DND-41 (cell line): ENCODE measurements at regions not wholly inside any gene's neighbourhood (a gene's known extent, or its start where the extent isn't known, plus 50 kb on each side); places are given as distances from the start of the nearest gene placed in this dataset.

ENCODE experiments used
- ATAC-seq: fragments of 200-7000 bp; cut with Tn5 transposase; 3 replicates; pipeline ENCODE4 v1.9.1; 2021; ENCODE audit warnings: low read depth; ENCODE audit not compliant: insufficient read depth
- DNase-seq: peaks from one replicate; pipeline ENCODE4 v3.0.0-alpha.2; 2020
- H2AFZ ChIP-seq: 2 replicates; pipeline ENCODE4 v1.6.0; 2012; ENCODE audit warnings: low read depth, low read length
- H3K27ac ChIP-seq: 2 replicates; pipeline ENCODE4 v1.5.1; 2012; ENCODE audit warnings: low read length, inconsistent platforms
- H3K27me3 ChIP-seq: fragments of 200-600 bp; sonication (generic); 2 replicates; pipeline ENCODE4 v1.6.0; 2012; ENCODE audit warnings: low read length, mild to moderate bottlenecking, inconsistent platforms; ENCODE audit not compliant: insufficient read depth, poor library complexity
- H3K36me3 ChIP-seq: 2 replicates; pipeline ENCODE4 v1.5.1; 2012; ENCODE audit warnings: low read length, inconsistent platforms; ENCODE audit not compliant: insufficient read depth
- H3K4me1 ChIP-seq: 2 replicates; pipeline ENCODE4 v1.5.1; 2012; ENCODE audit warnings: mild to moderate bottlenecking, low read length; ENCODE audit not compliant: insufficient read depth
- H3K4me2 ChIP-seq: 2 replicates; pipeline ENCODE4 v1.6.0; 2012; ENCODE audit warnings: mild to moderate bottlenecking, moderate library complexity, low read length, inconsistent platforms; ENCODE audit not compliant: insufficient read depth
- H3K4me3 ChIP-seq, 2 experiments: fragments of 200-600 bp in 1 of 2; shearing (Covaris generic) in 1 of 2; 2 replicates each; pipeline ENCODE4 v1.5.1; 2012 to 2016; ENCODE audit warnings: inconsistent platforms in 2 of 2, low read length in 2 of 2, mild to moderate bottlenecking in 2 of 2, low read depth in 1 of 2, moderate library complexity in 1 of 2
- H3K79me2 ChIP-seq: 2 replicates; pipeline ENCODE4 v1.6.0; 2012; ENCODE audit warnings: low read length, inconsistent platforms; ENCODE audit not compliant: insufficient read depth
- H3K9ac ChIP-seq: 2 replicates; pipeline ENCODE4 v1.6.0; 2012; ENCODE audit warnings: low read depth, mild to moderate bottlenecking, inconsistent platforms, low read length, moderate library complexity
- H3K9me3 ChIP-seq: 2 replicates; pipeline ENCODE4 v1.5.1; 2012; ENCODE audit warnings: low read length, moderate library complexity, mild to moderate bottlenecking, inconsistent platforms; ENCODE audit not compliant: insufficient read depth, severe bottlenecking
- H4K20me1 ChIP-seq: 2 replicates; pipeline ENCODE4 v1.6.0; 2012; ENCODE audit warnings: low read length; ENCODE audit not compliant: insufficient read depth
- EZH2 ChIP-seq: IDR thresholded peaks from 3 replicates; pipeline ENCODE4 v1.6.1; 2012; ENCODE audit warnings: borderline replicate concordance, low read depth, mild to moderate bottlenecking, moderate library complexity, low read length, inconsistent platforms; ENCODE audit not compliant: severe bottlenecking
- TF ChIP-seq, protein P1 (sequence below): IDR thresholded peaks from 2 replicates; pipeline ENCODE4 v1.5.1; 2012; ENCODE audit warnings: borderline replicate concordance, low read length, moderate library complexity, mild to moderate bottlenecking; ENCODE audit not compliant: poor library complexity, severe bottlenecking; ENCODE audit errors: extremely low read depth

DNA sequence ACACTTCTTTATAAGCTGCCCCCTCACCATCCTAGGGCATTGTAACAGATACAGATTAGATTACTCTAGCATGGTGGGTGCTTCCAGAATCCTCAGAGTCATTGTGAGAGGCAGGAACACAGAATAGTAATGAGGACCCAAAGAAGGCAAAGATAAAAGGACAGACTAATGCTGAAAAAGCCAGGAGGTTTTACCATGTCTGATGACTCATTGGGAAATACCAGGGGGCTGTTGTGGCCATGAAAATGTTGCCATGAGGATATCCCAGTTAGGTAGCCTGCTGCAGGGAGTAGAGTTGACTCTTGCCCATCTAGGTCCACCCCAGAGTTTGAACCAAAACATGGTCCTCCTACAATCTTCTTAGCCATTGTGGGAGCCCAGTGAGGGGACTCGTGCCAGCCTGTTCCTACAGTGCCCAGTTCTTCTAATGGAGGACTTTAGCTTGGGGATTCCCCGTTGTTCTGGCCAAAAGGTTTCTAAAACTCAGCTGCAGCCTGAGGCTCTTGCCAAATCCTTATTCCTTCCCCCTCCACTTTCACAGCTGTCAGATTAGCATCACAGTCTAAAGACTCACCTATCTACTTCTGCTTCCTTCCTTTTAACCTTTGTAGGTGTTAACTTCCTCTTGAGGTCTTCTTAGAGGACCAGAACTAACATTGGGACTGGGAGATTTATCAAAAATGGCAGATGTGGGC is 586.0 kb upstream of the AADAT start:
- no peak overlapping the region for H3K27ac ChIP-seq
- ATAC-seq (no peak), DNase-seq (no peak)
- no peaks in the 10 kb centered on the region for H3K4me1 ChIP-seq
- H4K20me1 ChIP-seq: no peaks in the 10 kb centered on the region
- no peaks in the 10 kb centered on the region for H3K36me3 ChIP-seq
- TF ChIP-seq EZH2: no peak
- TF ChIP-seq, protein P1, sequence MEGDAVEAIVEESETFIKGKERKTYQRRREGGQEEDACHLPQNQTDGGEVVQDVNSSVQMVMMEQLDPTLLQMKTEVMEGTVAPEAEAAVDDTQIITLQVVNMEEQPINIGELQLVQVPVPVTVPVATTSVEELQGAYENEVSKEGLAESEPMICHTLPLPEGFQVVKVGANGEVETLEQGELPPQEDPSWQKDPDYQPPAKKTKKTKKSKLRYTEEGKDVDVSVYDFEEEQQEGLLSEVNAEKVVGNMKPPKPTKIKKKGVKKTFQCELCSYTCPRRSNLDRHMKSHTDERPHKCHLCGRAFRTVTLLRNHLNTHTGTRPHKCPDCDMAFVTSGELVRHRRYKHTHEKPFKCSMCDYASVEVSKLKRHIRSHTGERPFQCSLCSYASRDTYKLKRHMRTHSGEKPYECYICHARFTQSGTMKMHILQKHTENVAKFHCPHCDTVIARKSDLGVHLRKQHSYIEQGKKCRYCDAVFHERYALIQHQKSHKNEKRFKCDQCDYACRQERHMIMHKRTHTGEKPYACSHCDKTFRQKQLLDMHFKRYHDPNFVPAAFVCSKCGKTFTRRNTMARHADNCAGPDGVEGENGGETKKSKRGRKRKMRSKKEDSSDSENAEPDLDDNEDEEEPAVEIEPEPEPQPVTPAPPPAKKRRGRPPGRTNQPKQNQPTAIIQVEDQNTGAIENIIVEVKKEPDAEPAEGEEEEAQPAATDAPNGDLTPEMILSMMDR: no peak
- no peak overlapping the region for H2AFZ ChIP-seq
- no peak overlapping the region for H3K9ac ChIP-seq
- H3K9me3 ChIP-seq: no peaks in the 10 kb centered on the region
- H3K27me3 ChIP-seq: no peaks in the 10 kb centered on the region
- no peak overlapping the region for H3K4me2 ChIP-seq
- no peaks in the 10 kb centered on the region for H3K79me2 ChIP-seq
- no peak overlapping the region for H3K4me3 ChIP-seq

DNA sequence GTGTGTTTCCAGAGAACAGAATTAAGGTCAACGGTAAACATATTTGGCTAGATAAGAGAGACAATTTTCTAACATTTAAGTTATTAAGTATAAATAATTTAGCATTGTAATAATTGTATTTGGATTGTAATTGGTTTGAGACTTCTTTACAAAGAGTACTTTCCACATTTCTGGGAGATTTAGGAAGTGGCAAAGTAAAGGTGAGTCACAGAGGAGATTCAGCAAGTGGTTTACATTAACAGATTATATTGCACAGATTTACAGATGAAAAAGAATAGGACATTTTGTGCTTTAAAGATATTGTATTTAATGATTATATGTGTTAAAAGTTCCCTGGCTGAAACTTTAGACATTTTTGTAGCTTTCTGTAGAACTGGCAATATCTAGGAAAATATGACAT is 584.4 kb upstream of the AADAT start:
- no peak overlapping the region for H3K4me3 ChIP-seq
- no peaks in the 10 kb centered on the region for H3K79me2 ChIP-seq
- no peak for TF ChIP-seq EZH2
- TF ChIP-seq, protein P1: no peak
- H3K4me1 ChIP-seq: no peaks in the 10 kb centered on the region
- no peaks in the 10 kb centered on the region for H3K36me3 ChIP-seq
- no peak overlapping the region for H3K9ac ChIP-seq
- ATAC-seq: no peak
- no peak overlapping the region for H2AFZ ChIP-seq
- H3K27ac ChIP-seq: no peak overlapping the region
- H3K4me2 ChIP-seq: no peak overlapping the region
- H3K27me3 ChIP-seq: no peaks in the 10 kb centered on the region
- no peaks in the 10 kb centered on the region for H3K9me3 ChIP-seq
- no peak for DNase-seq
- no peaks in the 10 kb centered on the region for H4K20me1 ChIP-seq

DNA sequence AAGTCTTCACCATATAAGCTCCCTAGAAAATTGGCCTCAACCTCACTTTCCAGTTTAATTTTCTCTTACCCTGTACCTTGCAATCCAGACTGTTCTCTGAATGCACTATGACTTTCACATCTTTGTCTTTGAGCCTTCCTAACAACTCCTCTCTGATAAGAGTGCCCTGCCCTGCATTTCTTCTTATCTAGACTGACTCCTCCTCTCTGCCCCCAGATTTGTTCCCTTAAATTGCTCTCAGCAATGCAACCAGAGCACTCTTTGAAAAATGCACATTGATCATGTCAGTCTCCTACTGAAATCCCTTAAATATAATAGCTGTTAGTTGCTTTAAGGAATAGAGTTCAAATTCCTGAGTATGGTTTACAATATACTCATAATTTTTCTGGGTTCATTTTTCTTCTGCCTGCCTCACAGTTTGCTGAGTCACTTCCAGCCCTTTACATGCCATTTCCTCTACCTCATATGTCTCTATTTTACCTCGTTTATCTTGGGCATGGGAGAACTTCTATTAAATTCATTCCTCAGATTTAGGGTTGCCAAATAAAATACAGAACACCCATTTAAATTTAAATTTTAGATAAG is 582.7 kb upstream of the AADAT start:
- Histone ChIP-seq H3K36me3 (no peaks in the 10 kb centered on the region), H3K9me3 (no peaks in the 10 kb centered on the region), H3K4me3 (no peak overlapping the region), H3K27ac (no peak overlapping the region), H4K20me1 (no peaks in the 10 kb centered on the region), H3K4me2 (no peak overlapping the region), H3K79me2 (no peaks in the 10 kb centered on the region), H3K4me1 (no peaks in the 10 kb centered on the region), H2AFZ (no peak overlapping the region), H3K27me3 (no peaks in the 10 kb centered on the region), H3K9ac (no peak overlapping the region)
- DNase-seq: no peak
- no peak for ATAC-seq
- no peak for TF ChIP-seq EZH2
- TF ChIP-seq, protein P1: no peak
